ENCODE measurements at regions not wholly inside any gene's neighbourhood (a gene's known extent, or its start where the extent isn't known, plus 50 kb on each side); places are given as distances from the start of the nearest gene placed in this dataset.

DNA sequence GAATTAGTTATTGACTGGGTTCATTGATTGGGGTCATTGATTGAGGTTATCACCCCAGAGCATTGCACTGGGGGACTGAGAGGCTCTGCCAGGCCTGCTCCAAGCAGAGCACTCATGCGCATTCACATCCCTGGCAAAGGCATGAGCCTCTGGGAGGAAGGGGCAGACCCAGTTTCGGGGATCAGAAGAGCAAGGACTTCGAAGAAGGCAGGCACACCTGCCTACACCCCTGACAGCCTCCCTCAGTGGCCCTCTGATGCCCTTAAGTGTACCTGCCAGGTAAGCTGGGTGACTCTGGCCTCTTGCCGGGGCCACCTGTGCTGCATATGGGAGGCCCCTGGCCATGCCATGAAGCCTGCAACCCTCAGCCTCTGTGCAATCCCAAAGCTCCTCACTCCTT is 181.1 kb downstream of the PTPN20 start:
- Histone ChIP-seq H3F3A (ENCODE audit: insufficient read depth, low read length) (no peaks in the 10 kb centered on the region), H2AFZ (ENCODE audit: low read length) (no peak overlapping the region), H3K27me3 (ENCODE audit: insufficient read depth, low read length) (no peaks in the 10 kb centered on the region; the same call in 1 of the 2 replicates), H3K36me3 (ENCODE audit: insufficient read depth, low read length) (no peaks in the 10 kb centered on the region), H3K9me2 (ENCODE audit: low read depth, low read length) (no peaks in the 10 kb centered on the region), H3K79me2 (ENCODE audit: insufficient read depth, low read length) (no peaks in the 10 kb centered on the region), H3K4me3 (ENCODE audit: low read depth, low read length, poor library complexity, severe bottlenecking) (no peak overlapping the region), H3K9ac (ENCODE audit: low read length) (no peak overlapping the region), H3K27ac (ENCODE audit: low read depth, low read length, poor library complexity, severe bottlenecking) (no peak overlapping the region), H3K9me3 (ENCODE audit: low read length) (no peaks in the 10 kb centered on the region), H4K20me1 (ENCODE audit: insufficient read depth, low read length) (no peaks in the 10 kb centered on the region), H3K4me2 (ENCODE audit: low read length) (no peak overlapping the region), H3K4me1 (ENCODE audit: insufficient read depth, low read length, severe bottlenecking) (no peaks in the 10 kb centered on the region)
- TF ChIP-seq EZH2 (IDR thresholded peaks at IDR 0.05; ENCODE audit: borderline replicate concordance, low read length) = no peak
- TF ChIP-seq, protein P1, sequence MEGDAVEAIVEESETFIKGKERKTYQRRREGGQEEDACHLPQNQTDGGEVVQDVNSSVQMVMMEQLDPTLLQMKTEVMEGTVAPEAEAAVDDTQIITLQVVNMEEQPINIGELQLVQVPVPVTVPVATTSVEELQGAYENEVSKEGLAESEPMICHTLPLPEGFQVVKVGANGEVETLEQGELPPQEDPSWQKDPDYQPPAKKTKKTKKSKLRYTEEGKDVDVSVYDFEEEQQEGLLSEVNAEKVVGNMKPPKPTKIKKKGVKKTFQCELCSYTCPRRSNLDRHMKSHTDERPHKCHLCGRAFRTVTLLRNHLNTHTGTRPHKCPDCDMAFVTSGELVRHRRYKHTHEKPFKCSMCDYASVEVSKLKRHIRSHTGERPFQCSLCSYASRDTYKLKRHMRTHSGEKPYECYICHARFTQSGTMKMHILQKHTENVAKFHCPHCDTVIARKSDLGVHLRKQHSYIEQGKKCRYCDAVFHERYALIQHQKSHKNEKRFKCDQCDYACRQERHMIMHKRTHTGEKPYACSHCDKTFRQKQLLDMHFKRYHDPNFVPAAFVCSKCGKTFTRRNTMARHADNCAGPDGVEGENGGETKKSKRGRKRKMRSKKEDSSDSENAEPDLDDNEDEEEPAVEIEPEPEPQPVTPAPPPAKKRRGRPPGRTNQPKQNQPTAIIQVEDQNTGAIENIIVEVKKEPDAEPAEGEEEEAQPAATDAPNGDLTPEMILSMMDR (IDR thresholded peaks at IDR 0.05; ENCODE audit: low read length) = no peak

DNA sequence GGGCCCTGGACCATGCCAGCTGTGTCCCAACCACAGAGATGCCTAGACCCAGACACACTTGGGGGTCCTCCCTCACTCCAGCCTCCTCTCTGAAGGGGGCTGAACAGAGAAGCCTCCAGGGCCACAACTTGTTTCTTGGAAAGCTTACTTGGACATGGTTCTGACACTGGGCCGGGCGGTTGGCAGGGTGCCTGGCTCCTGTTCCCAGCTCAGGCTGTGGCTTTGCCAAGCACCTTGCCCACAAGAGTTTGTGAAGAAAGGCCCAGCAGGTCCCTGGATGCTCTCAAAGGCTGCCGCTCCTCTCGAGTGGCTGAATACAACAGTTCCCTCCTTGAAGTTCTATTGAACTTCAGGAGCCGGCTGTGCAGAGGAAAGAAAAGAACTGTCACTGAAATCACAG is 181.6 kb downstream of the PTPN20 start:
- H3K36me3 ChIP-seq (ENCODE audit: insufficient read depth, low read length) = no peaks in the 10 kb centered on the region
- no peak overlapping the region for H2AFZ ChIP-seq (ENCODE audit: low read length)
- no peak overlapping the region for H3K27ac ChIP-seq (ENCODE audit: low read depth, low read length, poor library complexity, severe bottlenecking)
- H3K9me2 ChIP-seq (ENCODE audit: low read depth, low read length) = no peaks in the 10 kb centered on the region
- H3K4me2 ChIP-seq (ENCODE audit: low read length) = no peak overlapping the region
- no peaks in the 10 kb centered on the region for H3K4me1 ChIP-seq (ENCODE audit: insufficient read depth, low read length, severe bottlenecking)
- TF ChIP-seq EZH2 (IDR thresholded peaks at IDR 0.05; ENCODE audit: borderline replicate concordance, low read length) = no peak
- TF ChIP-seq, protein P1 (IDR thresholded peaks at IDR 0.05; ENCODE audit: low read length) = no peak
- no peaks in the 10 kb centered on the region; the same call in 1 of the 2 replicates for H3K27me3 ChIP-seq (ENCODE audit: insufficient read depth, low read length)
- H3K4me3 ChIP-seq (ENCODE audit: low read depth, low read length, poor library complexity, severe bottlenecking) = no peak overlapping the region
- no peak overlapping the region for H3K9ac ChIP-seq (ENCODE audit: low read length)
- no peaks in the 10 kb centered on the region for H4K20me1 ChIP-seq (ENCODE audit: insufficient read depth, low read length)
- no peaks in the 10 kb centered on the region for H3F3A ChIP-seq (ENCODE audit: insufficient read depth, low read length)
- H3K79me2 ChIP-seq (ENCODE audit: insufficient read depth, low read length) = no peaks in the 10 kb centered on the region
- no peaks in the 10 kb centered on the region for H3K9me3 ChIP-seq (ENCODE audit: low read length)

DNA sequence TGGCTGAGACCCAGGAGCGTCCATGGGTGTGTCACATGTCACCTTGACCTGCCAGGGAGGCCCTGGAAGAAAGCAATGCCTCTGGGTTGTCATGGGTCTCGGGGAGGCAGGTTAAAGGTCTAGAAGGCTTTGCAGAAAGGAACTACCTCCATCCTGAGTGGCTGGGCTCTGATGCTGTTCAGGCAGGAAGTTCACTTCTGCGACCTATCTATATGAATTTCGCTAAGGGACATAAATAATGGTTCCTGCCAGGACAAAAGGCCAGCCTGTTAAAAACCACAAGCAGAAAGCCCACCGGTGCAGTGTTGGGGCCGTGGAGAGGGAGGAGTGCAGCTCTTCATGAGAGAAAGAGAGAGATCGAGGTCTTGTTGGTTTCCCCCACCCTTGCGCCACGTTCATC is 182.9 kb downstream of the PTPN20 start:
- no peak overlapping the region for H3K9ac ChIP-seq (ENCODE audit: low read length)
- H3K27me3 ChIP-seq (ENCODE audit: insufficient read depth, low read length) = no peaks in the 10 kb centered on the region; the same call in 1 of the 2 replicates
- no peaks in the 10 kb centered on the region for H3K4me1 ChIP-seq (ENCODE audit: insufficient read depth, low read length, severe bottlenecking)
- no peak for TF ChIP-seq EZH2 (IDR thresholded peaks at IDR 0.05; ENCODE audit: borderline replicate concordance, low read length)
- TF ChIP-seq, protein P1 (IDR thresholded peaks at IDR 0.05; ENCODE audit: low read length) = no peak
- H2AFZ ChIP-seq (ENCODE audit: low read length) = no peak overlapping the region
- no peak overlapping the region for H3K4me2 ChIP-seq (ENCODE audit: low read length)
- H4K20me1 ChIP-seq (ENCODE audit: insufficient read depth, low read length) = no peaks in the 10 kb centered on the region
- no peak overlapping the region for H3K27ac ChIP-seq (ENCODE audit: low read depth, low read length, poor library complexity, severe bottlenecking)
- no peak overlapping the region for H3K4me3 ChIP-seq (ENCODE audit: low read depth, low read length, poor library complexity, severe bottlenecking)
- H3K36me3 ChIP-seq (ENCODE audit: insufficient read depth, low read length) = no peaks in the 10 kb centered on the region
- no peaks in the 10 kb centered on the region for H3K79me2 ChIP-seq (ENCODE audit: insufficient read depth, low read length)
- H3K9me3 ChIP-seq (ENCODE audit: low read length) = no peaks in the 10 kb centered on the region
- H3K9me2 ChIP-seq (ENCODE audit: low read depth, low read length) = no peaks in the 10 kb centered on the region
- H3F3A ChIP-seq (ENCODE audit: insufficient read depth, low read length) = no peaks in the 10 kb centered on the region
